ENCODE measurements at regions not wholly inside any gene's neighbourhood (a gene's known extent, or its start where the extent isn't known, plus 50 kb on each side); places are given as distances from the start of the nearest gene placed in this dataset. TPM values are rescaled to one million over a fixed set of nuclear protein-coding genes. Genes with fewer than 3 reads are reported as not detected.

DNA sequence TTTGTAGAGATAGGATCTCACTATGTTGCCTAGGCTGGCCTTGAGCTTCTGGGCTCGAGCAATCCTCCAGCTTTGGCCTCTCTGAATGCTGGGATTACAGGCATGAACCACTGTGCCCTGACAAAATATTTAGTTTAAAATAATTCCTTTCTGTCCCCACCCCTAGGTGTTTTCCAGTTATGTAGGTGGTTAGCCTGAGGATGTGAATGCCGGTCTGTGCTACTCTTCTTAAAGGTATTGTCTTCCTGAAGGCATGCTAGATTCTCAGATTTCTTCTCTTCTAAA lies 56.7 kb upstream of the BASP1 start:
- Histone ChIP-seq H3K9me3 (ENCODE audit: low read length) (no peaks in the 10 kb centered on the region), H2AFZ (ENCODE audit: low read length) (no peak overlapping the region), H4K20me1 (ENCODE audit: insufficient read depth, low read depth, low read length) (no peaks in the 10 kb centered on the region), H3K27me3 (ENCODE audit: low read length) (no peaks in the 10 kb centered on the region), H3K79me2 (ENCODE audit: low read length) (no peaks in the 10 kb centered on the region), H3K36me3 (ENCODE audit: insufficient read depth, low read length) (no peaks in the 10 kb centered on the region), H3K4me3 (ENCODE audit: low read length) (no peak overlapping the region), H3K9ac (ENCODE audit: low read length) (no peak overlapping the region), H3K27ac (ENCODE audit: low read length) (no peak overlapping the region), H3K9me2 (replicated peaks; ENCODE audit: insufficient read depth, low read length) (no peaks in the 10 kb centered on the region), H3K4me2 (ENCODE audit: low read depth, low read length, poor library complexity, severe bottlenecking) (no peak overlapping the region), H3K4me1 (ENCODE audit: low read length) (no peaks in the 10 kb centered on the region; the same call in 1 of the 2 replicates)
- DNase-seq: no peak

DNA sequence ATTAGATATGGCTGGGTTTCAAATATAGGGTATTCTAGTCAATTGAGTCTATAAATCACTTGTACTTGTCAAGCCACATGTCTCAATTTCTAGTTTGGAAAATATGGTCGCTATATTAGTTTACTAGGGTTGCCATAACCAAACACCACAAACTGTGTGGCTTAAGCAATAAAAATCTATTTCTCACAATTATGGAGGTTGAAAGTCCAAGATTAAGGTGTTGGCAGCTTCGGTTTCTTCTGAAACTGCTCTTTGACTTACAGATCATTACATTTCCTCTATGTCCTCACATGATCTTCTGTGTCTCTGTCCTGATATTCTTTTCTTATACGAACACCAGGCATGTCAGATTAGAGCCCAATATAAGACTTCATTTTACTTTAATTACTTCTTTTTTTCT lies 55.8 kb upstream of the BASP1 start:
- H3K27me3 ChIP-seq (ENCODE audit: low read length): no peaks in the 10 kb centered on the region
- H3K4me3 ChIP-seq (ENCODE audit: low read length): no peak overlapping the region
- no peak overlapping the region for H3K4me2 ChIP-seq (ENCODE audit: low read depth, low read length, poor library complexity, severe bottlenecking)
- H3K4me1 ChIP-seq (ENCODE audit: low read length): no peaks in the 10 kb centered on the region; the same call in 1 of the 2 replicates
- no peak overlapping the region for H2AFZ ChIP-seq (ENCODE audit: low read length)
- no peaks in the 10 kb centered on the region for H3K36me3 ChIP-seq (ENCODE audit: insufficient read depth, low read length)
- no peak for DNase-seq
- H3K9me2 ChIP-seq (replicated peaks; ENCODE audit: insufficient read depth, low read length): no peaks in the 10 kb centered on the region
- H3K9me3 ChIP-seq (ENCODE audit: low read length): no peaks in the 10 kb centered on the region
- no peaks in the 10 kb centered on the region for H4K20me1 ChIP-seq (ENCODE audit: insufficient read depth, low read depth, low read length)
- no peak overlapping the region for H3K9ac ChIP-seq (ENCODE audit: low read length)
- H3K79me2 ChIP-seq (ENCODE audit: low read length): no peaks in the 10 kb centered on the region
- no peak overlapping the region for H3K27ac ChIP-seq (ENCODE audit: low read length)

DNA sequence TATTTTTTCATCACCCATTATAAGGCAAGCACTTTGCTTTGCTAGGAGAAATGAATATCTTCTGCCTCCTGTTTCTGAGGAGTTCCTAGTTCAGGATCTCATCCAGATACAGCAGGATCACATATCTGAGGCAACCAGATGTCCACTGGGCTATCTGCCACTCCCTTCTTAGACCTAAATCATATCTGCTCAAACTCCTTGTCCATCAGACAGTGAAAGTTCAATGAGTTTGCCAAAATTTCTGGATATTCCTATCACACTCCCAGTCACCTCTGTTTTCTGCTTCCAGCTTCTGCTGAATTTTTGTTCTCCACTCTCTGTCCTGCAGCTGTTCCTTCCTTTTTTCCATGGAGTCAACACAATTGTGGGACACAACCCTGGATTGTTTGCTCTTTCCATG lies 54.2 kb upstream of the BASP1 start:
- no peak for DNase-seq
- H3K4me3 ChIP-seq (ENCODE audit: low read length): no peak overlapping the region
- H3K9ac ChIP-seq (ENCODE audit: low read length): no peak overlapping the region
- H3K4me1 ChIP-seq (ENCODE audit: low read length): no peaks in the 10 kb centered on the region; the same call in 1 of the 2 replicates
- H3K27ac ChIP-seq (ENCODE audit: low read length): no peak overlapping the region
- no peaks in the 10 kb centered on the region for H3K79me2 ChIP-seq (ENCODE audit: low read length)
- no peaks in the 10 kb centered on the region for H4K20me1 ChIP-seq (ENCODE audit: insufficient read depth, low read depth, low read length)
- H3K36me3 ChIP-seq (ENCODE audit: insufficient read depth, low read length): no peaks in the 10 kb centered on the region
- H3K27me3 ChIP-seq (ENCODE audit: low read length): no peaks in the 10 kb centered on the region
- no peaks in the 10 kb centered on the region for H3K9me2 ChIP-seq (replicated peaks; ENCODE audit: insufficient read depth, low read length)
- H3K9me3 ChIP-seq (ENCODE audit: low read length): no peaks in the 10 kb centered on the region
- H3K4me2 ChIP-seq (ENCODE audit: low read depth, low read length, poor library complexity, severe bottlenecking): no peak overlapping the region
- no peak overlapping the region for H2AFZ ChIP-seq (ENCODE audit: low read length)

DNA sequence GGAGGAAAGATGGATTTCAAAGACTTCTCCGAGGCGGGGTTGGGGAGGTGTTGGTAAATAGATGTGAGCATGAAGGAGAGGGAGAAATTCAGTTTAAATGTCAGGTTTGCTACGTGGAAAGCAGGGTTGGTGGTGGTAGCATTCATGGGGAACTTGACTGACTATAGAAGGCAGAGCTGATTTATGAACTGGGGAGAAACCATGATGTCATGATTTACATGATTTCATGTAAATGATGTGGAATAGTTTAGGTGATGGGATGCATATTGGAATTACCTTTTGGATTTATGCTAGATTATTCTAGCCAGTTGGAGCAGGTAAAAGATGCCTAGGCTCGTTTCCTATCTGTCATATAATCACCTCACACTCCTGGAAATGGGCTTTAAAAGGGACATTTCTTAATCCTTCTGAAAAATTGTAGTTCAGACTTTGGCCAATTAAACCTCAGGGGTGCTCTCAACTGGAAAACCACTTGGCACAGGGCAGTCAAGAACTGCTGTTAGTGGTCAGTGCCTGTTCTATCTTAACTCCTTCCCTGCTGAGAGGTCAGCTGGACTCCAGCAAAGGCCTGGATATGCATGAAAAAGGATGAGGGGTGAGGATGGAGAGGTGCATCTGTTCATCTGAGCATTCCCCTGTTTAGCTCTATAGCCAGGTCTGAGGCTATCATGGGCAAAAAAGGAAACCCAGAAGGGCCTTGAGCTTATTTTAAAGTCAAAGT lies 50.1 kb upstream of the BASP1 start:
- Histone ChIP-seq H3K27me3 (ENCODE audit: low read length) (no peaks in the 10 kb centered on the region), H3K9ac (ENCODE audit: low read length) (no peak overlapping the region), H3K4me3 (ENCODE audit: low read length) (no peak overlapping the region), H3K9me2 (replicated peaks; ENCODE audit: insufficient read depth, low read length) (no peaks in the 10 kb centered on the region), H3K4me1 (ENCODE audit: low read length) (no peaks in the 10 kb centered on the region), H3K9me3 (ENCODE audit: low read length) (no peaks in the 10 kb centered on the region), H4K20me1 (ENCODE audit: insufficient read depth, low read depth, low read length) (no peaks in the 10 kb centered on the region), H3K79me2 (ENCODE audit: low read length) (no peaks in the 10 kb centered on the region), H2AFZ (ENCODE audit: low read length) (no peak overlapping the region), H3K36me3 (ENCODE audit: insufficient read depth, low read length) (no peaks in the 10 kb centered on the region), H3K27ac (ENCODE audit: low read length) (no peak overlapping the region), H3K4me2 (ENCODE audit: low read depth, low read length, poor library complexity, severe bottlenecking) (no peak overlapping the region)
- DNase-seq: no peak

Small RNAs in the stretch of these regions (small RNA-seq; reads per million reads assigned to genes)
- not detected for gene RF00019
- gene RNA5SP180: not detected
